Cardiac fibroblast (primary cell): ENCODE measurements at regions not wholly inside any gene's neighbourhood (a gene's known extent, or its start where the extent isn't known, plus 50 kb on each side); places are given as distances from the start of the nearest gene placed in this dataset.

Source experiments
- DNase-seq, 2 donors: peaks; one replicate each; pipeline versions ENCODE4 v3.0.0 to v3.0.0-alpha.2; 2010; ENCODE audit warnings: low read depth in 2 of 2
- H3K4me3 ChIP-seq, 2 donors: replicated peaks in 1 of 2; 1 replicate in 1 of 2; 2 replicates in 1 of 2; pipeline ENCODE4 v1.5.1; 2011; ENCODE audit warnings: low read depth in 2 of 2, low read length in 2 of 2, mild to moderate bottlenecking in 2 of 2, moderate library complexity in 1 of 2
- CTCF ChIP-seq: IDR thresholded peaks from one replicate; pipeline ENCODE4 v1.5.1; 2011; ENCODE audit warnings: low read depth, mild to moderate bottlenecking, low read length, inconsistent platforms

GRCh38 chr4:181690498-181690897, 552.7 kb upstream of the TENM3 start:
- H3K4me3 ChIP-seq: no peak overlapping the region
- no peak for TF ChIP-seq CTCF
- no peak for DNase-seq

- no peak for TF ChIP-seq CTCF
- H3K4me3 ChIP-seq: no peak overlapping the region
- DNase-seq: no peak
Measured at GRCh38 chr4:181692965-181693364, 550.2 kb upstream of the TENM3 start.

- DNase-seq: no peak
- no peak for TF ChIP-seq CTCF
- no peak overlapping the region for H3K4me3 ChIP-seq
Measured at GRCh38 chr4:181693517-181693916, 549.7 kb upstream of the TENM3 start.

GRCh38 chr4:181698221-181698620, 545.0 kb upstream of the TENM3 start:
- no peak for TF ChIP-seq CTCF
- DNase-seq: no peak

GRCh38 chr4:181701214-181701613, 542.0 kb upstream of the TENM3 start:
- DNase-seq: no peak
- TF ChIP-seq CTCF: no peak
- H3K4me3 ChIP-seq: no peak overlapping the region

More at GRCh38 chr4:181698221-181698620, 545.0 kb upstream of the TENM3 start:
- no peak overlapping the region for H3K4me3 ChIP-seq

- TF ChIP-seq CTCF: no peak
- DNase-seq: no peak
Measured at GRCh38 chr4:181701894-181702293, 541.3 kb upstream of the TENM3 start.

GRCh38 chr4:181702864-181703495, 540.2 kb upstream of the TENM3 start:
- TF ChIP-seq CTCF: no peak
- H3K4me3 ChIP-seq: no peak overlapping the region
- DNase-seq: no peak

More at GRCh38 chr4:181701894-181702293, 541.3 kb upstream of the TENM3 start:
- no peak overlapping the region for H3K4me3 ChIP-seq
